ENCODE measurements at regions not wholly inside any gene's neighbourhood (a gene's known extent, or its start where the extent isn't known, plus 50 kb on each side); places are given as distances from the start of the nearest gene placed in this dataset.
A peak's percentile ranks its signal among the peaks of the same experiment; 100 is the strongest.

DNA sequence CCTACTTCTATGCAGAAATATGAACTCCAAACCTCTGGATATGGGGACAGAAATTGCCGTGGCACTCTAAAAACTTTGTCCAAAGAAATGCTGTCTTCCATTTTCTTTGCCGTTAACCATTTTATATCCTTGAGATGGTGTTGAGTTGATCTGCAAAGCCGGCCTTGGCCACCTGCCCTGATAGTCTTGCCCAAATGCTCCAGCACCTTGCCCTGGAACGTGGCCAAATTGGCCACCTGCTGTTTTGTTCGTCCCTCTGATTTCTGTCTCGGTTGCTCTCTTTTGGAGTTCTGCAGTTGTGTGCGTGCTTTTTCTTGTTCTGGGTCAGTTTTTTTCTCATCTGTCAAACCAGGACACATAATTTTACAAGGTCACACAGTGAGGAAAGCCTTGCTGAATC is 239.7 kb upstream of the GMDS start:
- peaks cover 0 to 6% (median 2%) of the 10 kb centered on the region in 4 experiments for H3K4me1 ChIP-seq (ENCODE audit: control extremely low read depth in 1 of 4, control insufficient read depth in 4 of 4, insufficient read depth in 4 of 4, low read length in 3 of 4)
- H3K9me3 ChIP-seq (ENCODE audit: control extremely low read depth in 1 of 5, control insufficient read depth in 4 of 5, insufficient read depth in 2 of 5, low read depth in 1 of 5, low read length in 4 of 5), result peaks cover 0 to 19% (median 11%) of the 10 kb centered on the region in 5 experiments
- H3K27ac ChIP-seq (ENCODE audit: insufficient read depth in 1 of 2, low read depth in 1 of 2, low read length in 2 of 2, poor library complexity in 1 of 2, severe bottlenecking in 2 of 2), result no peak overlapping the region
- no peaks in the 10 kb centered on the region for H3K36me3 ChIP-seq (ENCODE audit: control insufficient read depth in 4 of 4, insufficient read depth in 4 of 4, low read length in 3 of 4)
- no peak overlapping the region for H3K4me3 ChIP-seq (ENCODE audit: control insufficient read depth in 1 of 7, extremely low read depth in 1 of 7, insufficient read depth in 4 of 7, low read depth in 2 of 7, low read length in 6 of 7)
- no peaks in the 10 kb centered on the region for H3K27me3 ChIP-seq (replicated peaks in 2 of 5; ENCODE audit: control insufficient read depth in 4 of 5, insufficient read depth in 5 of 5, low read length in 4 of 5)
- DNase-seq, result no peak
- ChIA-PET CTCF (no interaction called here), POLR2A (no interaction called here)
- 99% methylated on average over 7 of the region's 7 CpGs for WGBS (ENCODE audit: insufficient coverage)

DNA sequence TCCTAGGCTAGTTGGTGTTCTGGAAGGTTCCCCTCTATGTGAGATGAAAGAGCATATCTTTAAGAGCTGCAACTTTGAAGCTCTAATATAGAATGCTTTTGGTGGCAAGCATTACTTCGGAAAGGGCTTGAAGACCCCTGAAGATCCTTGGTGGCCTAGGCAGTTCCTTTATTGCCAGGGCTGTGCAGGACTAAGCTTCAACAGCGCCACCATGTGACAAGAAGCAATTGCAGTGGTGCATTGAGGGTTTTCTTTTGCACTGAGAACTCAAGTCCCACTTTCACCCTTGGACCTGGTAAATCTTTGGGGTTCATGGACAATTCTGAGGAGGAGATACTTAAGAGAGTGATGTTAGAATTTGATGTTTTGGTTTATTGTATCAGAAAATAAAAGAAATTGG is 237.4 kb upstream of the GMDS start:
- CTCF ChIA-PET, result no interaction called here
- POLR2A ChIA-PET, result no interaction called here
- peaks cover 0 to 4% (median 0%) of the 10 kb centered on the region in 5 experiments for H3K27me3 ChIP-seq (replicated peaks in 2 of 5; ENCODE audit: control insufficient read depth in 4 of 5, insufficient read depth in 5 of 5, low read length in 4 of 5)
- no peak overlapping the region for H3K27ac ChIP-seq (ENCODE audit: insufficient read depth in 1 of 2, low read depth in 1 of 2, low read length in 2 of 2, poor library complexity in 1 of 2, severe bottlenecking in 2 of 2)
- peak; percentile 10 to 26 (median 25) for DNase-seq
- WGBS (ENCODE audit: insufficient coverage), result 100% methylated on average over 1 of the region's 2 CpGs
- peaks cover 0 to 19% (median 11%) of the 10 kb centered on the region in 5 experiments for H3K9me3 ChIP-seq (ENCODE audit: control extremely low read depth in 1 of 5, control insufficient read depth in 4 of 5, insufficient read depth in 2 of 5, low read depth in 1 of 5, low read length in 4 of 5)
- no peak overlapping the region for H3K4me3 ChIP-seq (ENCODE audit: control insufficient read depth in 1 of 7, extremely low read depth in 1 of 7, insufficient read depth in 4 of 7, low read depth in 2 of 7, low read length in 6 of 7)
- no peaks in the 10 kb centered on the region for H3K36me3 ChIP-seq (ENCODE audit: control insufficient read depth in 4 of 4, insufficient read depth in 4 of 4, low read length in 3 of 4)
- H3K4me1 ChIP-seq (ENCODE audit: control extremely low read depth in 1 of 4, control insufficient read depth in 4 of 4, insufficient read depth in 4 of 4, low read length in 3 of 4), result peaks cover 0 to 9% (median 5%) of the 10 kb centered on the region in 4 experiments

DNA sequence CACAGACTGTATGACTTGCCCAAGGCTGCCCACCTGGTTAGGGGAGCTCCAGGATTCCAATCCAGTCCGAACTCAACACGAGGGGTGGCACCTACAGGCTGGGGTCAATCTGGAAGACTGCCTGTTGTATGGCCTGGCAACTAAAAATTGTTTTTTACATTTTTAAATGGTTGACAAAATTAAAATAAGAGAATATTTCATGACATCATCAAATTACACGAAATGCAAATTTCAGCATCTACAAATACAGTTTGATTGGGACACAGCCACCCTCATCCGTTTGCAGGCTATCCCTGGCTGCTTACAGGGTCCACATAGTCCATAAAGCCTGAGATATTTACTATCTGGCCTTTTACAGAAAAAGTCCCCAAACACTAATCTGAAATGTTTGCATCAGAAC is 235.9 kb upstream of the GMDS start:
- no peak for DNase-seq
- ChIA-PET POLR2A (no interaction called here), CTCF (no interaction called here)
- H3K27me3 ChIP-seq (replicated peaks in 2 of 5; ENCODE audit: control insufficient read depth in 4 of 5, insufficient read depth in 5 of 5, low read length in 4 of 5), result peaks cover 0 to 4% (median 0%) of the 10 kb centered on the region in 5 experiments
- 100% methylated on average over 2 of the region's 4 CpGs for WGBS (ENCODE audit: insufficient coverage)
- no peaks in the 10 kb centered on the region for H3K36me3 ChIP-seq (ENCODE audit: control insufficient read depth in 4 of 4, insufficient read depth in 4 of 4, low read length in 3 of 4)
- no peak overlapping the region for H3K4me3 ChIP-seq (ENCODE audit: control insufficient read depth in 1 of 7, extremely low read depth in 1 of 7, insufficient read depth in 4 of 7, low read depth in 2 of 7, low read length in 6 of 7)
- H3K9me3 ChIP-seq (ENCODE audit: control extremely low read depth in 1 of 5, control insufficient read depth in 4 of 5, insufficient read depth in 2 of 5, low read depth in 1 of 5, low read length in 4 of 5), result peaks cover 0 to 19% (median 11%) of the 10 kb centered on the region in 5 experiments
- no peak overlapping the region for H3K27ac ChIP-seq (ENCODE audit: insufficient read depth in 1 of 2, low read depth in 1 of 2, low read length in 2 of 2, poor library complexity in 1 of 2, severe bottlenecking in 2 of 2)
- peaks cover 0 to 9% (median 5%) of the 10 kb centered on the region in 4 experiments for H3K4me1 ChIP-seq (ENCODE audit: control extremely low read depth in 1 of 4, control insufficient read depth in 4 of 4, insufficient read depth in 4 of 4, low read length in 3 of 4)

DNA sequence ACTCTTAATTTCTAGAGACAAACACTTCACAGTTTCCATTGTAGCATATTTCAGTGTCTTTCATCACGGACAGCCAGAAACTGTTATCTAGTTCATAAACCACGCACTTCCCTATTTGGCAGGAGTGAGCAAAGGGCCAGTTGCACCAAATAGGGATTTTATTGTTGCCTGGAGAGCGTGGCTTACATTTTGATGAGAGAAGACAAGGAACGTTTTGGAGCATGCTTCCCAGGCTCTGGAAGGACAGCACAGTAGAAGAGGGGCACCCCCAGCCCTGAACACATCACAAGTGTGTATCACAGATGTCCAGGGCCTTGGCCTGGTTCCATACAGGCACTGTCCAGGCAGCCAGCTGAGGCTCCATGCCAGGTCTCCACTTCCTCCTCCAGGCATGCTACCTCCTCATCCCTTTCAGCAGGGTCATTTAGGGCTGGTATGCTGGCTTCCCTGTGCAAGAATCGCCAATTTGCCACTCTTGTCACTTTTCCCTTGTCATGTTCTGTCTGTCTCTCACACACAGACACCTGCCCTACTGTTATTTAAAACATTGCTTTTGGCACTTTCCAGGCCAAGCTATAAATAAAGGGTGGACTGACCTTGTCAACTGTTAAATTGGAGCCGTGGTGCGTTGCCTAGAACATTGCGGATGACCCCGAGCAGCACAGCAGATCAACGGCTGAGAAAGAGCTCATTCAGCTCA is 235.0 kb upstream of the GMDS start:
- Histone ChIP-seq H3K4me3 (ENCODE audit: control insufficient read depth in 1 of 7, extremely low read depth in 1 of 7, insufficient read depth in 4 of 7, low read depth in 2 of 7, low read length in 6 of 7) (no peak overlapping the region), H3K27me3 (replicated peaks in 2 of 5; ENCODE audit: control insufficient read depth in 4 of 5, insufficient read depth in 5 of 5, low read length in 4 of 5) (peaks cover 0 to 4% (median 0%) of the 10 kb centered on the region in 5 experiments), H3K4me1 (ENCODE audit: control extremely low read depth in 1 of 4, control insufficient read depth in 4 of 4, insufficient read depth in 4 of 4, low read length in 3 of 4) (peaks cover 0 to 9% (median 5%) of the 10 kb centered on the region in 4 experiments), H3K36me3 (ENCODE audit: control insufficient read depth in 4 of 4, insufficient read depth in 4 of 4, low read length in 3 of 4) (no peaks in the 10 kb centered on the region), H3K27ac (ENCODE audit: insufficient read depth in 1 of 2, low read depth in 1 of 2, low read length in 2 of 2, poor library complexity in 1 of 2, severe bottlenecking in 2 of 2) (no peak overlapping the region), H3K9me3 (ENCODE audit: control extremely low read depth in 1 of 5, control insufficient read depth in 4 of 5, insufficient read depth in 2 of 5, low read depth in 1 of 5, low read length in 4 of 5) (peaks cover 0 to 19% (median 11%) of the 10 kb centered on the region in 5 experiments)
- CTCF ChIA-PET, result no interaction called here
- peak; percentile 7 to 65 (median 48) for DNase-seq
- POLR2A ChIA-PET, result no interaction called here
- WGBS (ENCODE audit: insufficient coverage), result 69% methylated on average over 10 of the region's 10 CpGs

- H3K27ac ChIP-seq (ENCODE audit: insufficient read depth in 1 of 2, low read depth in 1 of 2, low read length in 2 of 2, poor library complexity in 1 of 2, severe bottlenecking in 2 of 2), result no peak overlapping the region
- H3K36me3 ChIP-seq (ENCODE audit: control insufficient read depth in 4 of 4, insufficient read depth in 4 of 4, low read length in 3 of 4), result no peaks in the 10 kb centered on the region
- no peak for DNase-seq
- peaks cover 0 to 14% (median 10%) of the 10 kb centered on the region in 5 experiments for H3K9me3 ChIP-seq (ENCODE audit: control extremely low read depth in 1 of 5, control insufficient read depth in 4 of 5, insufficient read depth in 2 of 5, low read depth in 1 of 5, low read length in 4 of 5)
- peaks cover 0 to 4% (median 0%) of the 10 kb centered on the region in 5 experiments for H3K27me3 ChIP-seq (replicated peaks in 2 of 5; ENCODE audit: control insufficient read depth in 4 of 5, insufficient read depth in 5 of 5, low read length in 4 of 5)
- peaks cover 0 to 9% (median 5%) of the 10 kb centered on the region in 4 experiments for H3K4me1 ChIP-seq (ENCODE audit: control extremely low read depth in 1 of 4, control insufficient read depth in 4 of 4, insufficient read depth in 4 of 4, low read length in 3 of 4)
- ChIA-PET POLR2A (no interaction called here), CTCF (no interaction called here)
- no peak overlapping the region for H3K4me3 ChIP-seq (ENCODE audit: control insufficient read depth in 1 of 7, extremely low read depth in 1 of 7, insufficient read depth in 4 of 7, low read depth in 2 of 7, low read length in 6 of 7)
- WGBS (ENCODE audit: insufficient coverage), result 95% methylated on average over 7 of the region's 9 CpGs
These were observed 232.8 kb upstream of the GMDS start for GRCh38 chr6:2478200-2478599.

DNA sequence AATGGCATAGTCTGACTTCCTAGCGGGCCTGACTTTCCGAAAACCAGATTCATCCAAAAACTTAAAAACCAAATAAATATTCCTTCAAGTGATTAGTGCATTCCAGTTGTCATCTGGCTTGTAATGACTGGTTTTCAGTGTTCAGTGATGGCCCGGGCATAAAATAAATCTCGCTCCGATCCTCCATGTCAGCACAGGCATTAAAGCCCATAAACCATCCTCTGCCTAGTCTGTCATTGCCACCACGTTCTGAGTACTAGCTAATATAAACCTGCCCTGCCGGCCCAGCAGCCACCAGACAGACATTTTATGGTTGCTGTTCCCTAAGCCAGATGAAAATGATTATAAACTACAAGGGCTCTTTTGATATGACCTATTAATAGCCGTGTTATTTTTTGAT is 232.3 kb upstream of the GMDS start:
- ChIA-PET CTCF (no interaction called here), POLR2A (no interaction called here)
- no peak overlapping the region for H3K27ac ChIP-seq (ENCODE audit: insufficient read depth in 1 of 2, low read depth in 1 of 2, low read length in 2 of 2, poor library complexity in 1 of 2, severe bottlenecking in 2 of 2)
- H3K9me3 ChIP-seq (ENCODE audit: control extremely low read depth in 1 of 5, control insufficient read depth in 4 of 5, insufficient read depth in 2 of 5, low read depth in 1 of 5, low read length in 4 of 5), result peaks cover 0 to 9% (median 8%) of the 10 kb centered on the region in 5 experiments
- WGBS (ENCODE audit: insufficient coverage), result 82% methylated on average over 4 of the region's 8 CpGs
- no peak for DNase-seq
- H3K4me1 ChIP-seq (ENCODE audit: control extremely low read depth in 1 of 4, control insufficient read depth in 4 of 4, insufficient read depth in 4 of 4, low read length in 3 of 4), result peaks cover 0 to 9% (median 5%) of the 10 kb centered on the region in 4 experiments
- no peaks in the 10 kb centered on the region for H3K36me3 ChIP-seq (ENCODE audit: control insufficient read depth in 4 of 4, insufficient read depth in 4 of 4, low read length in 3 of 4)
- no peak overlapping the region for H3K4me3 ChIP-seq (ENCODE audit: control insufficient read depth in 1 of 7, extremely low read depth in 1 of 7, insufficient read depth in 4 of 7, low read depth in 2 of 7, low read length in 6 of 7)
- peaks cover 0 to 4% (median 0%) of the 10 kb centered on the region in 5 experiments for H3K27me3 ChIP-seq (replicated peaks in 2 of 5; ENCODE audit: control insufficient read depth in 4 of 5, insufficient read depth in 5 of 5, low read length in 4 of 5)

- peaks cover 0 to 9% (median 5%) of the 10 kb centered on the region in 4 experiments for H3K4me1 ChIP-seq (ENCODE audit: control extremely low read depth in 1 of 4, control insufficient read depth in 4 of 4, insufficient read depth in 4 of 4, low read length in 3 of 4)
- no peak overlapping the region for H3K4me3 ChIP-seq (ENCODE audit: control insufficient read depth in 1 of 7, extremely low read depth in 1 of 7, insufficient read depth in 4 of 7, low read depth in 2 of 7, low read length in 6 of 7)
- H3K9me3 ChIP-seq (ENCODE audit: control extremely low read depth in 1 of 5, control insufficient read depth in 4 of 5, insufficient read depth in 2 of 5, low read depth in 1 of 5, low read length in 4 of 5), result peaks cover 0 to 5% (median 4%) of the 10 kb centered on the region in 5 experiments
- no peaks in the 10 kb centered on the region for H3K36me3 ChIP-seq (ENCODE audit: control insufficient read depth in 4 of 4, insufficient read depth in 4 of 4, low read length in 3 of 4)
- WGBS (ENCODE audit: insufficient coverage), result no CpG with 5 or more reads among the region's 1 CpG
- peaks cover 0 to 4% (median 0%) of the 10 kb centered on the region in 5 experiments for H3K27me3 ChIP-seq (replicated peaks in 2 of 5; ENCODE audit: control insufficient read depth in 4 of 5, insufficient read depth in 5 of 5, low read length in 4 of 5)
- DNase-seq, result no peak
- ChIA-PET CTCF (no interaction called here), POLR2A (no interaction called here)
- no peak overlapping the region for H3K27ac ChIP-seq (ENCODE audit: insufficient read depth in 1 of 2, low read depth in 1 of 2, low read length in 2 of 2, poor library complexity in 1 of 2, severe bottlenecking in 2 of 2)
These were observed 231.8 kb upstream of the GMDS start for GRCh38 chr6:2477250-2477649.
